Colonic mucosa (tissue), 4 donors: ENCODE measurements at regions not wholly inside any gene's neighbourhood (a gene's known extent, or its start where the extent isn't known, plus 50 kb on each side); places are given as distances from the start of the nearest gene placed in this dataset.

Source experiments
- DNase-seq: peaks from one replicate; pipeline ENCODE4 v3.0.0-alpha.2; 2020
- H3K27ac ChIP-seq: fragments of 200-600 bp; one replicate; pipeline ENCODE4 v1.8.0; 2021
- H3K27me3 ChIP-seq: fragments of 200-600 bp; one replicate; pipeline ENCODE4 v1.8.0; 2021
- H3K36me3 ChIP-seq: fragments of 200-600 bp; one replicate; pipeline ENCODE4 v1.8.0; 2021
- H3K4me1 ChIP-seq: fragments of 200-600 bp; one replicate; pipeline ENCODE4 v1.8.0; 2021; ENCODE audit warnings: mild to moderate bottlenecking
- H3K4me3 ChIP-seq: fragments of 200-600 bp; one replicate; pipeline ENCODE4 v1.8.0; 2021
- H3K9ac ChIP-seq, 2 donors: one replicate each; pipeline ENCODE4 v1.7.0; 2013; ENCODE audit warnings: control low read depth in 2 of 2, low read depth in 2 of 2, low read length in 2 of 2
- H3K9me3 ChIP-seq: fragments of 200-600 bp; one replicate; pipeline ENCODE4 v1.8.0; 2021
- intact Hi-C: fragments of 100-400 bp; cut with DNase I; formaldehyde crosslinking; loops from one replicate; pipeline ENCODE4 v1.14.1; 2022
- TF ChIP-seq, protein P1 (sequence below): fragments of 200-600 bp; IDR thresholded peaks from one replicate; pipeline ENCODE4 v1.8.0; 2022; ENCODE audit warnings: antibody characterized with exemption, mild to moderate bottlenecking
- donor health status: healthy.
- donor health status: DM: no; HTN: no; CAD: no.
- donor health status: DM: no; HTN: no; CAD: no.

DNA sequence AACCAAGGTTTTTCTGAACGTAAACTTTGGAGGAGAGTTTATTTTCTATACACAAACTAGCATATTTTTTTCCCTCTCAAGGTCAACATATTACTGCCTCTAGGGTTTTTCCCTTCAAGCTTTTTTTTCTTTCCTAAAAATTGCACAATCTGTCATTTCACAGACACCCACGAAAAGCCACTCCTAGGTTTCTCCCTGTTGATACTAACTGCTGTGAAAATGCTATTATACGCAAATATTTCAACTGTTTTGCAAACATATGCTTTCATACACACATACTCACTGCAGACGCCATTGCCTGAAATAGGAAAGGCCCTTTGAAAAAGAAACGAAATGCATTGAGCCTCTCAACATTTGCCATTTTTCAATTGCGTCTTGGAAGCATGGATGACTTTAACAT lies 333.0 kb downstream of the CD83 start:
- Histone ChIP-seq H3K4me1 (no peaks in the 10 kb centered on the region), H3K27ac (no peak overlapping the region), H3K36me3 (no peaks in the 10 kb centered on the region), H3K27me3 (no peaks in the 10 kb centered on the region), H3K4me3 (no peak overlapping the region), H3K9me3 (no peaks in the 10 kb centered on the region), H3K9ac (no peak overlapping the region)
- TF ChIP-seq, protein P1, sequence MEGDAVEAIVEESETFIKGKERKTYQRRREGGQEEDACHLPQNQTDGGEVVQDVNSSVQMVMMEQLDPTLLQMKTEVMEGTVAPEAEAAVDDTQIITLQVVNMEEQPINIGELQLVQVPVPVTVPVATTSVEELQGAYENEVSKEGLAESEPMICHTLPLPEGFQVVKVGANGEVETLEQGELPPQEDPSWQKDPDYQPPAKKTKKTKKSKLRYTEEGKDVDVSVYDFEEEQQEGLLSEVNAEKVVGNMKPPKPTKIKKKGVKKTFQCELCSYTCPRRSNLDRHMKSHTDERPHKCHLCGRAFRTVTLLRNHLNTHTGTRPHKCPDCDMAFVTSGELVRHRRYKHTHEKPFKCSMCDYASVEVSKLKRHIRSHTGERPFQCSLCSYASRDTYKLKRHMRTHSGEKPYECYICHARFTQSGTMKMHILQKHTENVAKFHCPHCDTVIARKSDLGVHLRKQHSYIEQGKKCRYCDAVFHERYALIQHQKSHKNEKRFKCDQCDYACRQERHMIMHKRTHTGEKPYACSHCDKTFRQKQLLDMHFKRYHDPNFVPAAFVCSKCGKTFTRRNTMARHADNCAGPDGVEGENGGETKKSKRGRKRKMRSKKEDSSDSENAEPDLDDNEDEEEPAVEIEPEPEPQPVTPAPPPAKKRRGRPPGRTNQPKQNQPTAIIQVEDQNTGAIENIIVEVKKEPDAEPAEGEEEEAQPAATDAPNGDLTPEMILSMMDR: no peak
- intact Hi-C loops: no loop called here
- DNase-seq: no peak

DNA sequence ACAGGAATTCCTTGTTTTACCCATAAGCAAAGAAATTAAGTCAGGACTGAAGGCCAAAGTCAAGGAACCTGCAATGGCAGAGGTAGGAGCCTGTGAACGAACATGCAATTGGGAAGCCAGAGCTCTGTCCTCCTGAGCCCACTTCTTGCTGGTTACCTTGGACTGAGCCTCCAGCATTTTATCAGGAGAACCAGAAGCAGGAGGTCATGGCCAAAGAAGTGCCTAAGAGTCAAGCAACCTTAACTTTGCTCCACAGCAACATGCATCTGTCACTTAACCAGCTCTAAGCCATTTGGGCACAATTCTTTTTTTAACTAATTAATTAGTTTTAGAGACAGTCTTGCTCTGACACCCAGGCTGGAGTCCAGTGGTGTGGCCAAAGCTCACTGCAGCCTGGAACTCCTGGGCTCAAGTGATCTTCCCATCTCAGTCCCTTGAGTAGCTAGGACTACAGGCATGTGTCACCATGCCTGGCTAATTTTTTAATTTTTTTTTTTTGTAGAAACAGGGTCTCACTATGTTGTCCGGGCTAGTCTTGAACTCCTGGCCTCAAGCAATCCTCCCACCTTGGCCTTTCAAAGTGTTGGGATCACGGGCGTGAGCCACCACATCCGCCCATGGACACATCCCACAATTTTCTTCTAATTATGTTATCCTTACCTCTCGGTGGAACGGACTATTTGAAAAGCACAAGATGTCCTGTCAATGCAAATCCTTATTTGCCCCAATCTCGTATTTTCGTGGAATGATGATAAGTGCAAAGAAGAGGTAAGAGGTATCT lies 334.2 kb downstream of the CD83 start:
- Histone ChIP-seq H3K27ac (no peak overlapping the region), H3K9me3 (no peaks in the 10 kb centered on the region), H3K4me3 (no peak overlapping the region), H3K9ac (no peak overlapping the region), H3K27me3 (no peaks in the 10 kb centered on the region), H3K36me3 (no peaks in the 10 kb centered on the region), H3K4me1 (no peaks in the 10 kb centered on the region)
- DNase-seq: no peak
- TF ChIP-seq, protein P1: no peak
- intact Hi-C loops: no loop called here

DNA sequence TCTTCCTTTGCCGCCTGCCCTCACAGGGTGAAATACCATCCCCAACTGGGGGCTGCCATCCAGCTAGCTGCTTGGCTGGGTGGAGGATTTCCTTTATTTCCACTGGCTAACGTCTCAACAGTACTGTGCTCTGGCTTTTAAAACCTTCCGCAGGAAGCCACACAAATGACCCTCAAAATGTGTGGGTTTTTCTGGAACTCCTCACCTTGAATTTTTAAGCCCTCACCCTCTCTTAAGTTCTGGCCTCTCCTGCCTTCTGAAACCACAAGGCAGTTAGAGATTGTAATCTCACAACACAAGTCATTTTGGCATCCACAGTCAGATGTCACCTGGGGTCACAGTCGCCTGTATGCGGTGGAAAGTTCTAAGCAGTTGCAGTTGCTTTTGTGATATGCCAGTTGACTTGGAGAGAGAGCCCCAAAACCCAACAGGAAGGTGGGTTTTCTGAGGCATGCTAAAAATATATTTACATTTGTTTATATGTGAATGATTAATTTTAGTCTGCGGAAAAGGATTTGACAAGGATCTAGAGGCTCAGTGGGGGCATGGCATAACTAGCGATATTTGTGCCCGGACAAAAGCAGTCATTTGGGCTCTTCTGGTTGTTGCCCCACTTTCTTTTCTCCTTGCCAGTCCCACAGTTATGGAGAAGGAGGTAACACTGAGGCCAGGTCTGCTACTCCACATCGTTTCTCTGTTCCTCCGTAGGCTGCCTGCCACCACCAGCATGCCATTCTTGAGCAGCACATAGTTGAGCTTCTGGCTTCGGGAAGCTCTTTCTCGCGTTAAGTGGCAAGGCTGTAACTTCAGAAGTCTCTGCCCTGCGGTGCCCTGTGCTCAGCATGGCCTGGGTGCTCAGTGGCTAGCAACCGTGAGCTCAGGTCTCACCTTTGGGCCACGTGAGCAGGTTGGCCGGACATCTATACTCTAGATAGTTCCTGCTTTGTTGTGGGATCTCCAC lies 335.3 kb downstream of the CD83 start:
- no peak for DNase-seq
- Histone ChIP-seq H3K27ac (no peak overlapping the region), H3K4me1 (no peaks in the 10 kb centered on the region), H3K36me3 (no peaks in the 10 kb centered on the region), H3K27me3 (no peaks in the 10 kb centered on the region), H3K9ac (no peak overlapping the region), H3K4me3 (no peak overlapping the region), H3K9me3 (no peaks in the 10 kb centered on the region)
- intact Hi-C loops: no loop called here
- TF ChIP-seq, protein P1: no peak

DNA sequence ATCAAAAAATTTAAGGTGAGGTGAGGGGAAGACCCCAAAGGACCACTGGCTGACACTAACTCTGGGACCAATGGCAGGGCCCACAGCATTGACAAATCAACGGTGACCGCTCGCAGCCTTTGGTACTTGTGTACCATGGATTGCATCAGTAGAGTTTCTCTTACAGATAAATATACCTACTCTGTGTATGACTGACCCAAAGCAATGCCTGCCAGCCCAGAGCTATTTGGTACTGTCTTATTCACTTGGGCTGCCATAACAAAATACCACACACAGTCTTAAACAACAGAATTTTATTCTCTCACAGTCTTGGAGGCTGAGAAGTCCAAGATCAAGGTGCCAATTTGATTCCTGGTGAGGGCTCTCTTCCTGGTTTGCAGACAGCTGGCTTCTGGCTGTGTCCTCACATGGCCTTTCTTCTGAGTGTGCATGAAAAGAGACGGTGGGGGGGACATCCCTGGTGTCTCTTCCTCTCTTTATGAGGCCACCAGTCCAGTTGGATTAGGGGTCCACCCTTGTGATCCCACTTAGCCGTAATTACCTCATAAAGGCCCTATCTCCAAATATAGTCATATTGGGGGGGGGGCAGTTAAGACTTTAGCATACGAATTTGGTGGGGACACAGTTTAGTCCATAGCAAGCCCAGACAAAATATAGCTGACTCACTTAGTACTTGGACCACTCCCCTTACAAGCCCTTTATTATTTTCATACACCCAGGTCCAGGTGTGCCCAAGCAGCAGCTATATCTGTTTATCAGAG lies 336.3 kb downstream of the CD83 start:
- no peaks in the 10 kb centered on the region for H3K36me3 ChIP-seq
- H3K4me3 ChIP-seq: no peak overlapping the region
- no peaks in the 10 kb centered on the region for H3K9me3 ChIP-seq
- H3K27ac ChIP-seq: no peak overlapping the region
- no peak overlapping the region for H3K9ac ChIP-seq
- TF ChIP-seq, protein P1: no peak
- intact Hi-C loops: no loop called here
- H3K27me3 ChIP-seq: no peaks in the 10 kb centered on the region
- H3K4me1 ChIP-seq: no peaks in the 10 kb centered on the region
- no peak for DNase-seq

DNA sequence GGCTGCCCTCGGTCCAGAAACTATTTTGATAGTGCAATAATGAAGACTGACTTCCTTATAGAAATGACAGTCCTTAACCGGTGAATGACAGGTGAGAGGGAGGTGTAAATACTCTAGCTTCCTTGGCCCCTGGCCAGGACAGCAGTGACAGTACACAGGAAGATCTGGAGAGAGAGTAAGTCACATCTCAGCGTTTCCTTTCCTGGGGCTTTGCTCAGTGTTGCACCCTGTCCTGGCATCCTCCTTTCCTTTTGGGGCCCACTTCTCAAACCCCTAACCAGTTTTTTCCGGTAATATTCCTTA lies 336.9 kb downstream of the CD83 start:
- Histone ChIP-seq H3K4me3 (no peak overlapping the region), H3K27me3 (no peaks in the 10 kb centered on the region), H3K27ac (no peak overlapping the region), H3K9me3 (no peaks in the 10 kb centered on the region), H3K9ac (no peak overlapping the region), H3K4me1 (no peaks in the 10 kb centered on the region), H3K36me3 (no peaks in the 10 kb centered on the region)
- intact Hi-C loops: no loop called here
- peak; percentile 74 for DNase-seq
- TF ChIP-seq, protein P1: no peak
